GM23338 (cell line): ENCODE measurements at regions not wholly inside any gene's neighbourhood (a gene's known extent, or its start where the extent isn't known, plus 50 kb on each side); places are given as distances from the start of the nearest gene placed in this dataset.

ENCODE experiments used
- ATAC-seq: fragments of 200-7000 bp; cut with Tn5 transposase; 3 replicates; pipeline ENCODE4 v1.9.1; 2020
- DNase-seq: peaks from one replicate; pipeline ENCODE4 v3.0.0-alpha.2; 2015; ENCODE audit warnings: low spot score
- H2AFZ ChIP-seq: fragments of 200-600 bp; sonication (generic); 2 replicates; pipeline ENCODE4 v1.8.0; 2016; ENCODE audit warnings: antibody characterized with exemption, mild to moderate bottlenecking, moderate library complexity
- H3F3A ChIP-seq: fragments of 200-600 bp; sonication (generic); replicated peaks from 2 replicates; pipeline ENCODE4 v1.8.0; 2017; ENCODE audit warnings: antibody characterized with exemption, mixed run types, low read depth
- H3K27ac ChIP-seq: fragments of 200-600 bp; sonication (generic); 2 replicates; pipeline ENCODE4 v1.6.1; 2016; ENCODE audit warnings: low read depth
- H3K27me3 ChIP-seq: fragments of 200-600 bp; sonication (generic); 2 replicates; pipeline ENCODE4 v1.8.0; 2016; ENCODE audit warnings: mild to moderate bottlenecking, mixed run types, moderate library complexity; ENCODE audit not compliant: insufficient read depth
- H3K36me3 ChIP-seq: fragments of 200-600 bp; sonication (generic); 2 replicates; pipeline ENCODE4 v1.8.0; 2016; ENCODE audit warnings: mild to moderate bottlenecking; ENCODE audit not compliant: insufficient read depth
- H3K4me1 ChIP-seq: fragments of 200-600 bp; sonication (generic); 2 replicates; pipeline ENCODE4 v1.8.0; 2016; ENCODE audit warnings: mild to moderate bottlenecking, moderate library complexity; ENCODE audit not compliant: insufficient read depth
- H3K4me2 ChIP-seq: fragments of 200-600 bp; sonication (generic); 2 replicates; pipeline ENCODE4 v1.7.1; 2017; ENCODE audit warnings: mixed run types
- H3K4me3 ChIP-seq: fragments of 200-600 bp; sonication (generic); 2 replicates; pipeline ENCODE4 v1.6.1; 2016; ENCODE audit warnings: mixed run types
- H3K79me2 ChIP-seq: fragments of 200-600 bp; sonication (generic); replicated peaks from 2 replicates; pipeline ENCODE4 v1.8.0; 2017; ENCODE audit warnings: mild to moderate bottlenecking; ENCODE audit not compliant: insufficient read depth
- H3K9me2 ChIP-seq: fragments of 200-600 bp; sonication (generic); 2 replicates; pipeline ENCODE4 v1.8.0; 2017; ENCODE audit not compliant: insufficient read depth
- H4K20me1 ChIP-seq: fragments of 200-600 bp; sonication (generic); replicated peaks from 2 replicates; pipeline ENCODE4 v1.8.0; 2017; ENCODE audit warnings: mild to moderate bottlenecking; ENCODE audit not compliant: insufficient read depth
- H3K27ac Mint-ChIP-seq: 2 replicates; pipeline ENCODE4 v1.8.0; 2020; ENCODE audit warnings: inconsistent platforms, mild to moderate bottlenecking, moderate library complexity, mixed read lengths
- H3K27me3 Mint-ChIP-seq: 3 replicates; pipeline ENCODE4 v1.8.0; 2022; ENCODE audit warnings: low read depth, mild to moderate bottlenecking, moderate library complexity, mixed read lengths, inconsistent platforms; ENCODE audit not compliant: insufficient read depth, poor library complexity
- H3K36me3 Mint-ChIP-seq: 3 replicates; pipeline ENCODE4 v1.8.0; 2021; ENCODE audit warnings: low read depth, mild to moderate bottlenecking, inconsistent platforms, moderate library complexity, mixed read lengths
- H3K4me1 Mint-ChIP-seq: 3 replicates; pipeline ENCODE4 v1.8.0; 2020; ENCODE audit warnings: mild to moderate bottlenecking, inconsistent platforms, mixed read lengths
- H3K4me3 Mint-ChIP-seq: 3 replicates; pipeline ENCODE4 v1.8.0; 2021; ENCODE audit warnings: moderate library complexity, mild to moderate bottlenecking, inconsistent platforms, mixed read lengths
- H3K9me3 Mint-ChIP-seq: 3 replicates; pipeline ENCODE4 v1.8.0; 2020; ENCODE audit warnings: moderate library complexity, mild to moderate bottlenecking, inconsistent platforms, mixed read lengths
- CREB1 ChIP-seq: fragments of 250-450 bp; sonication (Bioruptor Pico); IDR thresholded peaks from 2 replicates; pipeline ENCODE4 v1.5.0; 2020; ENCODE audit warnings: low read depth, mild to moderate bottlenecking, moderate library complexity
- CTCF ChIP-seq, 2 experiments: fragments of 200-600 bp in 1 of 2; sonication (generic) in 1 of 2; conservative IDR thresholded peaks; 2 replicates each; pipeline versions ENCODE4 v1.5.1 to v1.6.1; 2016 to 2017; ENCODE audit warnings: antibody characterized with exemption in 2 of 2, low read depth in 2 of 2, mild to moderate bottlenecking in 2 of 2, moderate library complexity in 1 of 2
- EZH2phosphoT487 ChIP-seq: fragments of 200-600 bp; sonication (generic); IDR thresholded peaks from one replicate; pipeline ENCODE4 v1.8.1; 2018; ENCODE audit warnings: antibody characterized with exemption; ENCODE audit not compliant: unreplicated experiment
- JUNB ChIP-seq: IDR thresholded peaks from one replicate; pipeline ENCODE4 v1.6.1; 2016; ENCODE audit warnings: antibody characterized with exemption; ENCODE audit not compliant: unreplicated experiment
- NANOG ChIP-seq: IDR thresholded peaks from 2 replicates; pipeline ENCODE4 v1.6.1; 2016; ENCODE audit warnings: antibody characterized with exemption, borderline replicate concordance
- POLR2AphosphoS5 ChIP-seq: IDR thresholded peaks from 2 replicates; pipeline ENCODE4 v1.6.1; 2016; ENCODE audit warnings: antibody characterized with exemption, low read depth
- STAT1 ChIP-seq: IDR thresholded peaks from one replicate; pipeline ENCODE4 v1.6.1; 2016; ENCODE audit warnings: antibody characterized with exemption; ENCODE audit not compliant: unreplicated experiment
- ZNF114 ChIP-seq: fragments of 250-450 bp; sonication (Bioruptor Pico); IDR thresholded peaks from 2 replicates; pipeline ENCODE4 v1.5.0; 2020; ENCODE audit warnings: mild to moderate bottlenecking, moderate library complexity
- ZNF331 ChIP-seq: fragments of 250-450 bp; sonication (Bioruptor Pico); IDR thresholded peaks from 2 replicates; pipeline ENCODE4 v1.5.0; 2020; ENCODE audit warnings: low read depth, mild to moderate bottlenecking, moderate library complexity
- TF ChIP-seq, protein P1 (sequence below): IDR thresholded peaks from 2 replicates; pipeline ENCODE4 v1.6.1; 2016; ENCODE audit warnings: antibody characterized with exemption
- TF ChIP-seq, protein P2 (sequence below): IDR thresholded peaks from one replicate; pipeline ENCODE4 v1.6.1; 2018; ENCODE audit warnings: antibody characterized with exemption; ENCODE audit not compliant: unreplicated experiment
- TF ChIP-seq, protein P3 (sequence below): fragments of 250-450 bp; sonication (Bioruptor Pico); IDR thresholded peaks from 2 replicates; pipeline ENCODE4 v1.5.0; 2020; ENCODE audit warnings: mild to moderate bottlenecking, moderate library complexity

GRCh38 chr3:1533763-1534162, 440.9 kb downstream of the CNTN6 start (continued):
- TF ChIP-seq, protein P1, sequence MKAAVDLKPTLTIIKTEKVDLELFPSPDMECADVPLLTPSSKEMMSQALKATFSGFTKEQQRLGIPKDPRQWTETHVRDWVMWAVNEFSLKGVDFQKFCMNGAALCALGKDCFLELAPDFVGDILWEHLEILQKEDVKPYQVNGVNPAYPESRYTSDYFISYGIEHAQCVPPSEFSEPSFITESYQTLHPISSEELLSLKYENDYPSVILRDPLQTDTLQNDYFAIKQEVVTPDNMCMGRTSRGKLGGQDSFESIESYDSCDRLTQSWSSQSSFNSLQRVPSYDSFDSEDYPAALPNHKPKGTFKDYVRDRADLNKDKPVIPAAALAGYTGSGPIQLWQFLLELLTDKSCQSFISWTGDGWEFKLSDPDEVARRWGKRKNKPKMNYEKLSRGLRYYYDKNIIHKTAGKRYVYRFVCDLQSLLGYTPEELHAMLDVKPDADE, result no peak
- TF ChIP-seq ZNF331 (no peak), ZNF114 (CRISPR knock-in tag) (no peak), POLR2AphosphoS5 (no peak), CREB1 (CRISPR knock-in tag) (no peak), NANOG (no peak)
- TF ChIP-seq, protein P2, sequence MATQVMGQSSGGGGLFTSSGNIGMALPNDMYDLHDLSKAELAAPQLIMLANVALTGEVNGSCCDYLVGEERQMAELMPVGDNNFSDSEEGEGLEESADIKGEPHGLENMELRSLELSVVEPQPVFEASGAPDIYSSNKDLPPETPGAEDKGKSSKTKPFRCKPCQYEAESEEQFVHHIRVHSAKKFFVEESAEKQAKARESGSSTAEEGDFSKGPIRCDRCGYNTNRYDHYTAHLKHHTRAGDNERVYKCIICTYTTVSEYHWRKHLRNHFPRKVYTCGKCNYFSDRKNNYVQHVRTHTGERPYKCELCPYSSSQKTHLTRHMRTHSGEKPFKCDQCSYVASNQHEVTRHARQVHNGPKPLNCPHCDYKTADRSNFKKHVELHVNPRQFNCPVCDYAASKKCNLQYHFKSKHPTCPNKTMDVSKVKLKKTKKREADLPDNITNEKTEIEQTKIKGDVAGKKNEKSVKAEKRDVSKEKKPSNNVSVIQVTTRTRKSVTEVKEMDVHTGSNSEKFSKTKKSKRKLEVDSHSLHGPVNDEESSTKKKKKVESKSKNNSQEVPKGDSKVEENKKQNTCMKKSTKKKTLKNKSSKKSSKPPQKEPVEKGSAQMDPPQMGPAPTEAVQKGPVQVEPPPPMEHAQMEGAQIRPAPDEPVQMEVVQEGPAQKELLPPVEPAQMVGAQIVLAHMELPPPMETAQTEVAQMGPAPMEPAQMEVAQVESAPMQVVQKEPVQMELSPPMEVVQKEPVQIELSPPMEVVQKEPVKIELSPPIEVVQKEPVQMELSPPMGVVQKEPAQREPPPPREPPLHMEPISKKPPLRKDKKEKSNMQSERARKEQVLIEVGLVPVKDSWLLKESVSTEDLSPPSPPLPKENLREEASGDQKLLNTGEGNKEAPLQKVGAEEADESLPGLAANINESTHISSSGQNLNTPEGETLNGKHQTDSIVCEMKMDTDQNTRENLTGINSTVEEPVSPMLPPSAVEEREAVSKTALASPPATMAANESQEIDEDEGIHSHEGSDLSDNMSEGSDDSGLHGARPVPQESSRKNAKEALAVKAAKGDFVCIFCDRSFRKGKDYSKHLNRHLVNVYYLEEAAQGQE, result no peak

DNA sequence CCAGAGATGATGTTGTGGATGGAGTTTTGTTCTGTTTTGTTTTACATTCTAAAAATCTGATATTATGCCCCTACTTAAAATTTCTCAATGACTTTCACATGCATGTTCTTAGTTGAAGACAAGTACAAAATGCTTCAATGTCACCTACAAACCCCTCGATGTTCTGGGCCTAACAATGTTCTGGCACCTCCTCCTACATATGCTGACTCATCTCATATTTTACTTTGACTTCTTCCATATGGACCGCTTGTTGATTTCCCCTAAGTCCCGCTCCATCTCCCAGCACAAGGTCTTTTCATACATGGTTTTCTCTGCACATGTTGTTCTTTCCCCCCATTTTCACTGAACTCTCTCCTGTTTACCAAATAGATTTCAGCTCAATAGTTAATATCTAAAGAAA, 441.4 kb downstream of the CNTN6 start:
- Mint-ChIP-seq H3K4me1 (no peaks in the 10 kb centered on the region), H3K27me3 (peaks cover 2% of the 10 kb centered on the region), H3K4me3 (no peak overlapping the region), H3K27ac (no peak overlapping the region), H3K9me3 (peaks cover 92% of the 10 kb centered on the region), H3K36me3 (peaks cover 21% of the 10 kb centered on the region)
- H3K79me2 ChIP-seq, result no peaks in the 10 kb centered on the region
- H2AFZ ChIP-seq, result no peak overlapping the region
- H3K27me3 ChIP-seq, result no peaks in the 10 kb centered on the region
- peaks cover 12% of the 10 kb centered on the region for H3K9me2 ChIP-seq
- DNase-seq (no peak), ATAC-seq (no peak)
- no peaks in the 10 kb centered on the region for H3F3A ChIP-seq
- no peak overlapping the region for H3K4me3 ChIP-seq
- no peak overlapping the region for H3K4me2 ChIP-seq
- no peak overlapping the region for H3K27ac ChIP-seq
- peaks cover 9% of the 10 kb centered on the region; the same call in 1 of the 2 replicates for H3K36me3 ChIP-seq
- no peaks in the 10 kb centered on the region for H4K20me1 ChIP-seq
- peaks cover 5% of the 10 kb centered on the region; the same call in 1 of the 2 replicates for H3K4me1 ChIP-seq
- TF ChIP-seq ZNF114 (CRISPR knock-in tag) (no peak), CTCF (conservative IDR thresholded peaks at IDR 0.05; ENCODE audit: low read depth in 2 of 2) (no peak), JUNB (no peak), STAT1 (no peak), EZH2phosphoT487 (no peak), ZNF331 (no peak), POLR2AphosphoS5 (no peak), NANOG (no peak)
- TF ChIP-seq, protein P3, sequence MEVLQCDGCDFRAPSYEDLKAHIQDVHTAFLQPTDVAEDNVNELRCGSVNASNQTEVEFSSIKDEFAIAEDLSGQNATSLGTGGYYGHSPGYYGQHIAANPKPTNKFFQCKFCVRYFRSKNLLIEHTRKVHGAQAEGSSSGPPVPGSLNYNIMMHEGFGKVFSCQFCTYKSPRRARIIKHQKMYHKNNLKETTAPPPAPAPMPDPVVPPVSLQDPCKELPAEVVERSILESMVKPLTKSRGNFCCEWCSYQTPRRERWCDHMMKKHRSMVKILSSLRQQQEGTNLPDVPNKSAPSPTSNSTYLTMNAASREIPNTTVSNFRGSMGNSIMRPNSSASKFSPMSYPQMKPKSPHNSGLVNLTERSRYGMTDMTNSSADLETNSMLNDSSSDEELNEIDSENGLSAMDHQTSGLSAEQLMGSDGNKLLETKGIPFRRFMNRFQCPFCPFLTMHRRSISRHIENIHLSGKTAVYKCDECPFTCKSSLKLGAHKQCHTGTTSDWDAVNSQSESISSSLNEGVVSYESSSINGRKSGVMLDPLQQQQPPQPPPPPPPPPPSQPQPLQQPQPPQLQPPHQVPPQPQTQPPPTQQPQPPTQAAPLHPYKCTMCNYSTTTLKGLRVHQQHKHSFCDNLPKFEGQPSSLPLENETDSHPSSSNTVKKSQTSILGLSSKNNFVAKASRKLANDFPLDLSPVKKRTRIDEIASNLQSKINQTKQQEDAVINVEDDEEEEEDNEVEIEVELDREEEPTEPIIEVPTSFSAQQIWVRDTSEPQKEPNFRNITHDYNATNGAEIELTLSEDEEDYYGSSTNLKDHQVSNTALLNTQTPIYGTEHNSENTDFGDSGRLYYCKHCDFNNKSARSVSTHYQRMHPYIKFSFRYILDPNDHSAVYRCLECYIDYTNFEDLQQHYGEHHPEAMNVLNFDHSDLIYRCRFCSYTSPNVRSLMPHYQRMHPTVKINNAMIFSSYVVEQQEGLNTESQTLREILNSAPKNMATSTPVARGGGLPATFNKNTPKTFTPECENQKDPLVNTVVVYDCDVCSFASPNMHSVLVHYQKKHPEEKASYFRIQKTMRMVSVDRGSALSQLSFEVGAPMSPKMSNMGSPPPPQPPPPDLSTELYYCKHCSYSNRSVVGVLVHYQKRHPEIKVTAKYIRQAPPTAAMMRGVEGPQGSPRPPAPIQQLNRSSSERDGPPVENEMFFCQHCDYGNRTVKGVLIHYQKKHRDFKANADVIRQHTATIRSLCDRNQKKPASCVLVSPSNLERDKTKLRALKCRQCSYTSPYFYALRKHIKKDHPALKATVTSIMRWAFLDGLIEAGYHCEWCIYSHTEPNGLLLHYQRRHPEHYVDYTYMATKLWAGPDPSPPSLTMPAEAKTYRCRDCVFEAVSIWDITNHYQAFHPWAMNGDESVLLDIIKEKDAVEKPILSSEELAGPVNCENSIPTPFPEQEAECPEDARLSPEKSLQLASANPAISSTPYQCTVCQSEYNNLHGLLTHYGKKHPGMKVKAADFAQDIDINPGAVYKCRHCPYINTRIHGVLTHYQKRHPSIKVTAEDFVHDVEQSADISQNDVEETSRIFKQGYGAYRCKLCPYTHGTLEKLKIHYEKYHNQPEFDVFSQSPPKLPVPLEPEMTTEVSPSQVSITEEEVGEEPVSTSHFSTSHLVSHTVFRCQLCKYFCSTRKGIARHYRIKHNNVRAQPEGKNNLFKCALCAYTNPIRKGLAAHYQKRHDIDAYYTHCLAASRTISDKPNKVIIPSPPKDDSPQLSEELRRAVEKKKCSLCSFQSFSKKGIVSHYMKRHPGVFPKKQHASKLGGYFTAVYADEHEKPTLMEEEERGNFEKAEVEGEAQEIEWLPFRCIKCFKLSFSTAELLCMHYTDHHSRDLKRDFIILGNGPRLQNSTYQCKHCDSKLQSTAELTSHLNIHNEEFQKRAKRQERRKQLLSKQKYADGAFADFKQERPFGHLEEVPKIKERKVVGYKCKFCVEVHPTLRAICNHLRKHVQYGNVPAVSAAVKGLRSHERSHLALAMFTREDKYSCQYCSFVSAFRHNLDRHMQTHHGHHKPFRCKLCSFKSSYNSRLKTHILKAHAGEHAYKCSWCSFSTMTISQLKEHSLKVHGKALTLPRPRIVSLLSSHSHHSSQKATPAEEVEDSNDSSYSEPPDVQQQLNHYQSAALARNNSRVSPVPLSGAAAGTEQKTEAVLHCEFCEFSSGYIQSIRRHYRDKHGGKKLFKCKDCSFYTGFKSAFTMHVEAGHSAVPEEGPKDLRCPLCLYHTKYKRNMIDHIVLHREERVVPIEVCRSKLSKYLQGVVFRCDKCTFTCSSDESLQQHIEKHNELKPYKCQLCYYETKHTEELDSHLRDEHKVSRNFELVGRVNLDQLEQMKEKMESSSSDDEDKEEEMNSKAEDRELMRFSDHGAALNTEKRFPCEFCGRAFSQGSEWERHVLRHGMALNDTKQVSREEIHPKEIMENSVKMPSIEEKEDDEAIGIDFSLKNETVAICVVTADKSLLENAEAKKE (CRISPR knock-in tag), result no peak
- TF ChIP-seq, protein P1, result no peak
